CD14-positive monocyte (primary cell): ENCODE measurements at regions not wholly inside any gene's neighbourhood (a gene's known extent, or its start where the extent isn't known, plus 50 kb on each side); places are given as distances from the start of the nearest gene placed in this dataset.

Source experiments
- DNase-seq, 3 donors: peaks; one replicate each; pipeline ENCODE4 v3.0.0-alpha.2; 2011 to 2022
- H2AFZ ChIP-seq: 2 replicates; pipeline ENCODE4 v1.6.0; 2012; ENCODE audit warnings: mild to moderate bottlenecking, low read depth, low read length, inconsistent platforms; ENCODE audit not compliant: insufficient read depth, poor library complexity, severe bottlenecking
- H3K27ac ChIP-seq, 2 donors: 1 replicate in 1 of 2; 2 replicates in 1 of 2; pipeline ENCODE4 v1.5.1; 2012 to 2013; ENCODE audit warnings: low read length in 2 of 2, control low read depth in 1 of 2, inconsistent platforms in 1 of 2, low read depth in 1 of 2, mild to moderate bottlenecking in 1 of 2
- H3K27me3 ChIP-seq, 2 donors: one replicate each; pipeline versions ENCODE4 v1.6.0 to v1.6.1; 2011 to 2013; ENCODE audit warnings: low read length in 2 of 2; ENCODE audit not compliant: control insufficient read depth in 2 of 2, insufficient read depth in 2 of 2
- H3K36me3 ChIP-seq, 2 donors: replicated peaks in 1 of 2; 1 replicate in 1 of 2; 2 replicates in 1 of 2; pipeline versions ENCODE4 v1.5.1 to v1.6.1; 2012 to 2013; ENCODE audit warnings: low read length in 2 of 2, control low read depth in 1 of 2, inconsistent platforms in 1 of 2, mild to moderate bottlenecking in 1 of 2; ENCODE audit not compliant: insufficient read depth in 2 of 2, control insufficient read depth in 1 of 2
- H3K4me1 ChIP-seq, 2 donors: 1 replicate in 1 of 2; 2 replicates in 1 of 2; pipeline versions ENCODE4 v1.5.1 to v1.6.1; 2012 to 2013; ENCODE audit warnings: low read length in 2 of 2, control low read depth in 1 of 2, inconsistent platforms in 1 of 2, mild to moderate bottlenecking in 1 of 2, moderate library complexity in 1 of 2; ENCODE audit not compliant: insufficient read depth in 2 of 2, control insufficient read depth in 1 of 2
- H3K4me2 ChIP-seq: replicated peaks from 2 replicates; pipeline ENCODE3; 2012; ENCODE audit warnings: low read length, moderate library complexity, mild to moderate bottlenecking; ENCODE audit not compliant: poor library complexity, severe bottlenecking; ENCODE audit errors: extremely low read depth
- H3K4me3 ChIP-seq, 3 experiments: fragments of 200-600 bp in 1 of 3; sonication (generic) in 1 of 3; replicated peaks in 1 of 3; 1 replicate in 2 of 3; 2 replicates in 1 of 3; pipeline ENCODE4 v1.5.1; 2011 to 2013; ENCODE audit warnings: low read length in 3 of 3, mild to moderate bottlenecking in 3 of 3, control low read depth in 2 of 3, low read depth in 2 of 3, inconsistent platforms in 1 of 3, moderate library complexity in 1 of 3
- H3K79me2 ChIP-seq: 2 replicates; pipeline ENCODE4 v1.6.0; 2012; ENCODE audit warnings: mild to moderate bottlenecking, control low read depth, inconsistent platforms, low read length, moderate library complexity; ENCODE audit not compliant: insufficient read depth
- H3K9ac ChIP-seq: 2 replicates; pipeline ENCODE4 v1.6.0; 2017; ENCODE audit warnings: low read length, mild to moderate bottlenecking; ENCODE audit not compliant: insufficient read depth, poor library complexity, severe bottlenecking
- H3K9me3 ChIP-seq, 2 donors: replicated peaks in 1 of 2; 1 replicate in 1 of 2; 2 replicates in 1 of 2; pipeline versions ENCODE4 v1.5.1 to v1.6.1; 2012 to 2013; ENCODE audit warnings: low read length in 2 of 2, control low read depth in 1 of 2; ENCODE audit not compliant: control insufficient read depth in 1 of 2, insufficient read depth in 1 of 2
- H4K20me1 ChIP-seq: 2 replicates; pipeline ENCODE4 v1.6.0; 2012; ENCODE audit warnings: mild to moderate bottlenecking, low read length, control low read depth, moderate library complexity; ENCODE audit not compliant: insufficient read depth
- H3K27ac Mint-ChIP-seq, 7 donors: one replicate each; pipeline ENCODE4 v1.8.0; 2020; ENCODE audit warnings: mild to moderate bottlenecking in 7 of 7, mixed read lengths in 7 of 7, moderate library complexity in 6 of 7, inconsistent platforms in 2 of 7
- H3K27me3 Mint-ChIP-seq, 3 donors: one replicate each; pipeline ENCODE4 v1.8.0; 2021 to 2022; ENCODE audit warnings: low read depth in 3 of 3, mild to moderate bottlenecking in 3 of 3, mixed read lengths in 3 of 3, moderate library complexity in 3 of 3, inconsistent platforms in 1 of 3
- H3K36me3 Mint-ChIP-seq, 2 donors: one replicate each; pipeline ENCODE4 v1.8.0; 2020; ENCODE audit warnings: mixed read lengths in 2 of 2, inconsistent platforms in 1 of 2, mild to moderate bottlenecking in 1 of 2
- H3K4me1 Mint-ChIP-seq: one replicate; pipeline ENCODE4 v1.8.0; 2020; ENCODE audit warnings: mild to moderate bottlenecking, mixed read lengths
- H3K4me3 Mint-ChIP-seq, 2 donors: one replicate each; pipeline ENCODE4 v1.8.0; 2020; ENCODE audit warnings: mild to moderate bottlenecking in 2 of 2, mixed read lengths in 2 of 2, moderate library complexity in 1 of 2
- H3K9me3 Mint-ChIP-seq, 7 donors: one replicate each; pipeline ENCODE4 v1.8.0; 2020 to 2022; ENCODE audit warnings: mixed read lengths in 7 of 7, mild to moderate bottlenecking in 6 of 7, moderate library complexity in 6 of 7, inconsistent platforms in 2 of 7
- CTCF ChIP-seq: fragments of 200-600 bp; IDR thresholded peaks from one replicate; pipeline ENCODE4 v1.8.0; 2022; ENCODE audit warnings: antibody characterized with exemption, mild to moderate bottlenecking
- WGBS: methylation state at CpG from one replicate; pipeline ENCODE4 v1.1.5; 2013; ENCODE audit warnings: missing lambda C conversion rate; ENCODE audit not compliant: insufficient coverage; 5-methylcytosine and 5-hydroxymethylcytosine counted together
- intact Hi-C, 2 donors: fragments of 100-400 bp; cut with micrococcal nuclease; formaldehyde crosslinking; loops; one replicate each; pipeline versions ENCODE4 v1.15.0 to v1.15.1; 2023

GRCh38 chr3:106421909-106422308 lies 553.1 kb upstream of the CBLB start:
- Histone ChIP-seq H4K20me1 (no peaks in the 10 kb centered on the region), H3K79me2 (no peaks in the 10 kb centered on the region), H3K4me2 (no peak overlapping the region), H3K27me3 (no peaks in the 10 kb centered on the region), H2AFZ (no peak overlapping the region), H3K9me3 (no peaks in the 10 kb centered on the region), H3K4me1 (no peaks in the 10 kb centered on the region), H3K4me3 (no peak overlapping the region), H3K9ac (no peak overlapping the region), H3K27ac (no peak overlapping the region), H3K36me3 (no peaks in the 10 kb centered on the region)
- intact Hi-C loops, result no loop called here
- Mint-ChIP-seq H3K9me3 (peaks cover 0 to 6% (median 2%) of the 10 kb centered on the region in 7 donors), H3K27ac (no peak overlapping the region), H3K4me1 (no peaks in the 10 kb centered on the region), H3K4me3 (no peak overlapping the region), H3K27me3 (peaks cover 0 to 2% (median 0%) of the 10 kb centered on the region in 3 donors), H3K36me3 (no peaks in the 10 kb centered on the region)
- TF ChIP-seq CTCF, result no peak
- DNase-seq, result no peak

GRCh38 chr3:106423321-106424225 lies 554.8 kb upstream of the CBLB start:
- Histone ChIP-seq H3K27ac (no peak overlapping the region), H3K27me3 (no peaks in the 10 kb centered on the region), H3K4me2 (no peak overlapping the region), H3K4me3 (no peak overlapping the region), H3K36me3 (no peaks in the 10 kb centered on the region), H3K9ac (no peak overlapping the region), H3K9me3 (no peaks in the 10 kb centered on the region), H3K4me1 (no peaks in the 10 kb centered on the region), H4K20me1 (no peaks in the 10 kb centered on the region), H3K79me2 (no peaks in the 10 kb centered on the region), H2AFZ (no peak overlapping the region)
- DNase-seq, result no peak
- Mint-ChIP-seq H3K36me3 (no peaks in the 10 kb centered on the region), H3K27me3 (no peaks in the 10 kb centered on the region), H3K27ac (no peak overlapping the region), H3K4me3 (no peak overlapping the region), H3K4me1 (no peaks in the 10 kb centered on the region), H3K9me3 (peaks cover 0 to 7% (median 3%) of the 10 kb centered on the region in 7 donors)
- no peak for TF ChIP-seq CTCF
- whole genome bisulfite sequencing, result no CpG with 5 or more reads among the region's 7 CpGs
- intact Hi-C loops, result no loop called here
